ENCODE measurements at regions not wholly inside any gene's neighbourhood (a gene's known extent, or its start where the extent isn't known, plus 50 kb on each side); places are given as distances from the start of the nearest gene placed in this dataset.

- no peak for DNase-seq
These were observed 158.1 kb upstream of the VCX3A start for GRCh38 chrX:6693051-6693450.

- no peak for DNase-seq
These were observed 150.6 kb upstream of the VCX3A start for GRCh38 chrX:6685489-6685888.

GRCh38 chrX:6683353-6683752 is 148.4 kb upstream of the VCX3A start:
- DNase-seq: no peak

- DNase-seq: no peak
These were observed 146.7 kb upstream of the VCX3A start for GRCh38 chrX:6681521-6682145.

- DNase-seq: no peak
These were observed 145.1 kb upstream of the VCX3A start for GRCh38 chrX:6679988-6680387.

- DNase-seq: no peak
These were observed 144.6 kb upstream of the VCX3A start for GRCh38 chrX:6679550-6679949.

- no peak for DNase-seq
These were observed 143.4 kb upstream of the VCX3A start for GRCh38 chrX:6678313-6678712.

GRCh38 chrX:6674734-6675133 is 139.8 kb upstream of the VCX3A start:
- DNase-seq: no peak

- no peak for DNase-seq
These were observed 132.3 kb upstream of the VCX3A start for GRCh38 chrX:6667048-6667768.

- no peak for DNase-seq
These were observed 131.7 kb upstream of the VCX3A start for GRCh38 chrX:6666624-6667023.

- DNase-seq: no peak
These were observed 126.8 kb upstream of the VCX3A start for GRCh38 chrX:6661736-6662135.

- no peak for DNase-seq
These were observed 125.8 kb upstream of the VCX3A start for GRCh38 chrX:6660567-6661264.

- no peak for DNase-seq
These were observed 110.3 kb upstream of the VCX3A start for GRCh38 chrX:6645216-6645615.

- no peak for DNase-seq
These were observed 109.5 kb upstream of the VCX3A start for GRCh38 chrX:6644411-6644810.

GRCh38 chrX:6640727-6641126 is 105.8 kb upstream of the VCX3A start:
- DNase-seq: no peak

- no peak for DNase-seq
These were observed 79.6 kb upstream of the VCX3A start for GRCh38 chrX:6614506-6614905.

GRCh38 chrX:6599230-6599860 is 64.4 kb upstream of the VCX3A start:
- DNase-seq: no peak
